Thoracic aorta (tissue), 2 donors: ENCODE measurements at regions not wholly inside any gene's neighbourhood (a gene's known extent, or its start where the extent isn't known, plus 50 kb on each side); places are given as distances from the start of the nearest gene placed in this dataset.

ENCODE experiments used
- ATAC-seq: fragments of 150-250 bp; one replicate; pipeline ENCODE4 v1.8.0; 2017; ENCODE audit warnings: low read depth; ENCODE audit not compliant: insufficient number of reproducible peaks, low FRiP score
- DNase-seq: peaks from one replicate; pipeline ENCODE4 v3.0.0-alpha.2; 2020; ENCODE audit warnings: low spot score
- H3K27ac ChIP-seq, 2 donors: fragments of 200-600 bp; sonication (generic); 1 replicate in 1 of 2; 2 replicates in 1 of 2; pipeline ENCODE4 v1.5.1; 2016; ENCODE audit warnings: mild to moderate bottlenecking in 2 of 2, moderate library complexity in 2 of 2
- H3K27me3 ChIP-seq: fragments of 200-600 bp; sonication (generic); replicated peaks from 2 replicates; pipeline ENCODE4 v1.6.0; 2016; ENCODE audit warnings: mild to moderate bottlenecking; ENCODE audit not compliant: insufficient read depth
- H3K36me3 ChIP-seq: fragments of 200-600 bp; sonication (generic); one replicate; pipeline ENCODE4 v1.5.1; 2016
- H3K4me1 ChIP-seq, 2 donors: fragments of 200-600 bp; sonication (generic); 1 replicate in 1 of 2; 2 replicates in 1 of 2; pipeline versions ENCODE4 v1.5.1 to v1.6.0; 2016; ENCODE audit warnings: low read depth in 2 of 2, mild to moderate bottlenecking in 1 of 2; ENCODE audit not compliant: control insufficient read depth in 1 of 2
- H3K4me3 ChIP-seq: fragments of 200-600 bp; sonication (generic); 2 replicates; pipeline ENCODE4 v1.5.1; 2016; ENCODE audit warnings: mild to moderate bottlenecking
- H3K9me3 ChIP-seq: fragments of 200-600 bp; sonication (generic); 2 replicates; pipeline ENCODE4 v1.5.1; 2016
- TF ChIP-seq, protein P1 (sequence below): fragments of 200-600 bp; sonication (generic); IDR thresholded peaks from one replicate; pipeline ENCODE4 v1.5.1; 2019; ENCODE audit warnings: antibody characterized with exemption

DNA sequence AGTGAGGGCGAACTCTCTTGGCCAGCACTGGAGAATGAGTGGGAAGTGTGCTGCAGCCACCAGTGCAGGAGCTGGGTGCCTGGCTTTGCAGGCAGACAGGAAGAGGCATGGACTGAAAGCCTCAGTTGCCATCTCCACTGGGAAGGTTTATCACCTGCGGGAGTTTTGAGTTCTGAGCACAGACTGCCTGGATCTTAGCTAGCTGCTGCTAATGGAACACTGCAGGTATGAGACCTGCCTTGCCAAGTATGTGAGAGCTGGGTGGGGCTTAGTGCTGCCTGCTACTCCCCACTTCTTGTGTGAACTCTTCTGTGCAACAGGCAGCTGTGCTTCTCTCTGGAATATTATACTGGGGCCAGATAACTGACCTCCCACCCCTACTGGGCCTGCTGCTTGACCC, 424.1 kb downstream of the TLR4 start:
- H3K27me3 ChIP-seq: no peaks in the 10 kb centered on the region
- no peaks in the 10 kb centered on the region for H3K4me1 ChIP-seq
- ATAC-seq (no peak), DNase-seq (no peak)
- no peaks in the 10 kb centered on the region for H3K9me3 ChIP-seq
- H3K27ac ChIP-seq: no peak overlapping the region
- H3K4me3 ChIP-seq: no peak overlapping the region
- no peaks in the 10 kb centered on the region for H3K36me3 ChIP-seq
- TF ChIP-seq, protein P1, sequence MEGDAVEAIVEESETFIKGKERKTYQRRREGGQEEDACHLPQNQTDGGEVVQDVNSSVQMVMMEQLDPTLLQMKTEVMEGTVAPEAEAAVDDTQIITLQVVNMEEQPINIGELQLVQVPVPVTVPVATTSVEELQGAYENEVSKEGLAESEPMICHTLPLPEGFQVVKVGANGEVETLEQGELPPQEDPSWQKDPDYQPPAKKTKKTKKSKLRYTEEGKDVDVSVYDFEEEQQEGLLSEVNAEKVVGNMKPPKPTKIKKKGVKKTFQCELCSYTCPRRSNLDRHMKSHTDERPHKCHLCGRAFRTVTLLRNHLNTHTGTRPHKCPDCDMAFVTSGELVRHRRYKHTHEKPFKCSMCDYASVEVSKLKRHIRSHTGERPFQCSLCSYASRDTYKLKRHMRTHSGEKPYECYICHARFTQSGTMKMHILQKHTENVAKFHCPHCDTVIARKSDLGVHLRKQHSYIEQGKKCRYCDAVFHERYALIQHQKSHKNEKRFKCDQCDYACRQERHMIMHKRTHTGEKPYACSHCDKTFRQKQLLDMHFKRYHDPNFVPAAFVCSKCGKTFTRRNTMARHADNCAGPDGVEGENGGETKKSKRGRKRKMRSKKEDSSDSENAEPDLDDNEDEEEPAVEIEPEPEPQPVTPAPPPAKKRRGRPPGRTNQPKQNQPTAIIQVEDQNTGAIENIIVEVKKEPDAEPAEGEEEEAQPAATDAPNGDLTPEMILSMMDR: no peak

DNA sequence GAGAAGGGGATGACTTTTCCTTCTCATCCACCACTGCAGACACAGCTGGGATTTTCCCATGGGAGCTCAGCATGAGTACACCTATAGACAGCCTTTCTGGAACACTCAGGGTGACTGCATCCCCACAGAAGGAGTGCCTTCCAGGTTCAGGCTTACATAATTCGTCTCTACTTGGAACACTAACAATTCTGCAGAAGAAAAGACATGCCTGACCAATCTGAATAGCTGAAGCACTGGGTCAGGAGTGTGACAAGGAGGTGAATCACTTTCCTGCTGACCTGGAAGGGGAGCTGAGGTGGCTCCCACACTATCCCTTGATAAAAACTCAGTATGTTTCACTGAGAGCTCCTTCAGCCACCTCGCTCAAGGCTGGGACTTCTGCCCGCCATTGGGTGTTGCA, 425.3 kb downstream of the TLR4 start:
- DNase-seq (no peak), ATAC-seq (no peak)
- TF ChIP-seq, protein P1: no peak
- H3K36me3 ChIP-seq: no peaks in the 10 kb centered on the region
- no peaks in the 10 kb centered on the region for H3K27me3 ChIP-seq
- no peak overlapping the region for H3K27ac ChIP-seq
- no peaks in the 10 kb centered on the region for H3K4me1 ChIP-seq
- no peak overlapping the region for H3K4me3 ChIP-seq
- H3K9me3 ChIP-seq: no peaks in the 10 kb centered on the region

DNA sequence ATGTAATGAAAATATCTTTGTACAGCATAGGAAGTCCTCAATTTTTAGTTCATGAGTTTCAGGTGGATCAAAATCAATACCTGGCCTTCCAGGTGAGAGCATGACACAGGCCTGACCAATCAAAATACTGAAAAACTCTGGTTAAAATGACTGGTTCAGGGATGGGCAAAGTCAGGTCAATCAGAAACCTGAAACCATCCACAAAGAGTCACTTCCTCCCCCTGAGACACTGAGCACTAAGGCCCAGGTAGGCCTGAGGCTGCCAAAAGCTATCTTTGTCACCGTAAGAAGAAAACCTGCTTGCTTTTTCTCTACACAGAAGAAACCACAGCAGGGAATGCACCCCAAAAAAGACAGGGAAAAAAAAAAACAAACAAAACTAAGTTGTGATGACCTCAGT, 444.8 kb downstream of the TLR4 start:
- DNase-seq (no peak), ATAC-seq (no peak)
- no peaks in the 10 kb centered on the region for H3K4me1 ChIP-seq
- no peaks in the 10 kb centered on the region for H3K36me3 ChIP-seq
- H3K9me3 ChIP-seq: no peaks in the 10 kb centered on the region
- H3K27ac ChIP-seq: no peak overlapping the region
- no peaks in the 10 kb centered on the region for H3K27me3 ChIP-seq
- H3K4me3 ChIP-seq: no peak overlapping the region
- TF ChIP-seq, protein P1: no peak

DNA sequence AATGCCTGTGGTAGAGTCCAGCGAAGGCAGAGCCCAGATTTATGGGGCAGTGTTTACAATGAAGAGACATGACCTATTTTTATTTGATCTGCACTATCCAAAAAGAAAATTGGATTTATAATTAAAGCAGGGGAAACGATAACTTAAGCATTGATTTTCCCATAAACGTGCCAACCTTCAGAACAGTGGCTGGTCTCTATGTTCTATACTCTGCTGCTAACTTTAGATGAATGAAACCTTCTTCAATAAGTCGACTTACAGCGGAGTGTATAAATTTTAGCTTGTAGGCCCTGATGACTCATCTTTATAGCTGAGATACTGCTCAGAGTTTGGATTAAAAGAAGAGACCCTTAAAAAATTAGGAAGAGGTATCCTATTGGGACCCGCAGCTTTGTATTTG, 452.6 kb downstream of the TLR4 start:
- Histone ChIP-seq H3K27me3 (no peaks in the 10 kb centered on the region), H3K4me1 (no peaks in the 10 kb centered on the region), H3K36me3 (no peaks in the 10 kb centered on the region), H3K27ac (no peak overlapping the region), H3K4me3 (no peak overlapping the region), H3K9me3 (no peaks in the 10 kb centered on the region)
- ATAC-seq (no peak), DNase-seq (no peak)
- TF ChIP-seq, protein P1: no peak

DNA sequence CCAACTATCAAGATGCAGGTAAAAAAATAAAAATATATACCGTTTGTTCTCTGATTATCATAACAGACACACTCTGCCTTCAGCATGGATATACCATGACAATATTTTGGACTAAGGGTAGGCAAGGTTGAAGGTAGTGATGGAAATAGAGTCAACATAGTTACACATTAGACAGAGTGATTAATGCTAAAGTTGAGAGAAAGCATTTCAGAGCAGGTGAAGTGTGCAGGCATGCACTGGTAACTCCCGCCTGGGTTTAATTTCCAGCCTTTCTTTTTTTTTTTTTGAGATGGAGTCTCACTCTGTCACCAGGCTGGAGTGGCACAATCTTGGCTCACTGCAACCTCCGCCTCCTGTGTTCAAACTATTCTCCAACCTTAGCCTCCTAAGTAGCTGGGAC, 458.5 kb downstream of the TLR4 start:
- ATAC-seq: no peak
- H3K27ac ChIP-seq: no peak overlapping the region
- H3K27me3 ChIP-seq: no peaks in the 10 kb centered on the region
- DNase-seq: no peak
- H3K9me3 ChIP-seq: no peaks in the 10 kb centered on the region
- H3K4me3 ChIP-seq: no peak overlapping the region
- H3K4me1 ChIP-seq: no peaks in the 10 kb centered on the region
- H3K36me3 ChIP-seq: no peaks in the 10 kb centered on the region
- TF ChIP-seq, protein P1: no peak
